ENCODE measurements at regions not wholly inside any gene's neighbourhood (a gene's known extent, or its start where the extent isn't known, plus 50 kb on each side); places are given as distances from the start of the nearest gene placed in this dataset.
"Not testable (repeated sequence)": the region's sequence is repeated elsewhere in the genome, so short reads cannot be mapped to it uniquely, and the experiment has no call there.

GRCh38 chr21:5084246-5084645 lies 5437.1 kb upstream of the TPTE start:
- not testable (repeated sequence) for TF ChIP-seq EZH2 (IDR thresholded peaks at IDR 0.05); POLR2AphosphoS5 (IDR thresholded peaks at IDR 0.05; ENCODE audit: borderline replicate concordance, low read depth, low read length); FOXP2 (optimal IDR thresholded peaks at IDR 0.05; ENCODE audit: control extremely low read depth, extremely low read length, insufficient read depth)
